ENCODE measurements at regions not wholly inside any gene's neighbourhood (a gene's known extent, or its start where the extent isn't known, plus 50 kb on each side); places are given as distances from the start of the nearest gene placed in this dataset.

GRCh38 chr4:19010761-19011160 lies 989.2 kb upstream of the LCORL start:
- no peak for TF ChIP-seq CTCF (conservative IDR thresholded peaks at IDR 0.05; ENCODE audit: low read length)
- DNase-seq (ENCODE audit: low read depth) = no peak
- H3K4me3 ChIP-seq (ENCODE audit: low read length) = no peak overlapping the region

- TF ChIP-seq CTCF (conservative IDR thresholded peaks at IDR 0.05; ENCODE audit: low read length) = no peak
- no peak for DNase-seq (ENCODE audit: low read depth)
- H3K4me3 ChIP-seq (ENCODE audit: low read length) = no peak overlapping the region
These were observed 988.3 kb upstream of the LCORL start for GRCh38 chr4:19009881-19010280.

- H3K4me3 ChIP-seq (ENCODE audit: low read length) = no peak overlapping the region
- DNase-seq (ENCODE audit: low read depth) = no peak
- no peak for TF ChIP-seq CTCF (conservative IDR thresholded peaks at IDR 0.05; ENCODE audit: low read length)
These were observed 983.7 kb upstream of the LCORL start for GRCh38 chr4:19005211-19005610.

- DNase-seq (ENCODE audit: low read depth) = no peak
- no peak for TF ChIP-seq CTCF (conservative IDR thresholded peaks at IDR 0.05; ENCODE audit: low read length)
- no peak overlapping the region for H3K4me3 ChIP-seq (ENCODE audit: low read length)
These were observed 980.6 kb upstream of the LCORL start for GRCh38 chr4:19002170-19002569.

- DNase-seq (ENCODE audit: low read depth) = no peak
- no peak for TF ChIP-seq CTCF (conservative IDR thresholded peaks at IDR 0.05; ENCODE audit: low read length)
- H3K4me3 ChIP-seq (ENCODE audit: low read length) = no peak overlapping the region
These were observed 978.0 kb upstream of the LCORL start for GRCh38 chr4:18999595-18999994.

- no peak overlapping the region for H3K4me3 ChIP-seq (ENCODE audit: low read length)
- DNase-seq (ENCODE audit: low read depth) = no peak
These were observed 959.7 kb upstream of the LCORL start for GRCh38 chr4:18981234-18981615.

More at GRCh38 chr4:18981234-18981615, 959.7 kb upstream of the LCORL start:
- no peak for TF ChIP-seq CTCF (conservative IDR thresholded peaks at IDR 0.05; ENCODE audit: low read length)
